Chondrocyte (in vitro differentiated cells): ENCODE measurements at regions not wholly inside any gene's neighbourhood (a gene's known extent, or its start where the extent isn't known, plus 50 kb on each side); places are given as distances from the start of the nearest gene placed in this dataset.

ENCODE experiments used
- DNase-seq: peaks from one replicate; pipeline ENCODE4 v3.0.0; 2021; ENCODE audit warnings: mixed read lengths, low spot score
- H3K27ac Mint-ChIP-seq: one replicate; pipeline ENCODE4 v1.8.0; 2021; ENCODE audit warnings: mild to moderate bottlenecking, moderate library complexity, mixed read lengths; ENCODE audit not compliant: unreplicated experiment
- H3K27me3 Mint-ChIP-seq: 2 replicates; pipeline ENCODE4 v1.8.0; 2021; ENCODE audit warnings: low read depth, mixed read lengths
- H3K36me3 Mint-ChIP-seq: 2 replicates; pipeline ENCODE4 v1.8.0; 2021; ENCODE audit warnings: low read depth, mixed read lengths
- H3K4me1 Mint-ChIP-seq: 2 replicates; pipeline ENCODE4 v1.8.0; 2021; ENCODE audit warnings: low read depth, mild to moderate bottlenecking, mixed read lengths
- H3K4me3 Mint-ChIP-seq: one replicate; pipeline ENCODE4 v1.8.0; 2021; ENCODE audit warnings: mild to moderate bottlenecking, moderate library complexity, mixed read lengths; ENCODE audit not compliant: unreplicated experiment
- H3K9me3 Mint-ChIP-seq: 2 replicates; pipeline ENCODE4 v1.8.0; 2021; ENCODE audit warnings: low read depth, mixed read lengths
- CTCF ChIP-seq: fragments of 200-600 bp; sonication (generic); IDR thresholded peaks from 2 replicates; pipeline ENCODE4 v1.5.0; 2021; ENCODE audit warnings: antibody characterized with exemption, mild to moderate bottlenecking, moderate library complexity

GRCh38 chr2:128469203-128469602 lies 150.5 kb upstream of the HS6ST1 start:
- Mint-ChIP-seq H3K27ac (no peak overlapping the region), H3K9me3 (peaks cover 25% of the 10 kb centered on the region), H3K4me3 (no peak overlapping the region), H3K36me3 (peaks cover 7% of the 10 kb centered on the region), H3K27me3 (no peaks in the 10 kb centered on the region), H3K4me1 (peaks cover 5% of the 10 kb centered on the region)
- peak; percentile 61 for TF ChIP-seq CTCF
- DNase-seq, result no peak

- no peak for TF ChIP-seq CTCF
- peaks cover 5% of the 10 kb centered on the region for H3K4me1 Mint-ChIP-seq
These were observed 151.2 kb upstream of the HS6ST1 start for GRCh38 chr2:128469875-128470274.

GRCh38 chr2:128472789-128473174 lies 154.1 kb upstream of the HS6ST1 start:
- Mint-ChIP-seq H3K4me3 (no peak overlapping the region), H3K9me3 (peaks cover 23% of the 10 kb centered on the region)
- no peak for DNase-seq

More at GRCh38 chr2:128469875-128470274, 151.2 kb upstream of the HS6ST1 start:
- H3K27ac Mint-ChIP-seq, result no peak overlapping the region
- H3K27me3 Mint-ChIP-seq, result peaks cover 3% of the 10 kb centered on the region
- H3K36me3 Mint-ChIP-seq, result peaks cover 7% of the 10 kb centered on the region
- peaks cover 25% of the 10 kb centered on the region for H3K9me3 Mint-ChIP-seq
- H3K4me3 Mint-ChIP-seq, result no peak overlapping the region
- no peak for DNase-seq

GRCh38 chr2:128473175-128474035 lies 154.7 kb upstream of the HS6ST1 start:
- H3K4me3 Mint-ChIP-seq, result no peak overlapping the region
- peaks cover 5% of the 10 kb centered on the region for H3K27me3 Mint-ChIP-seq
- H3K36me3 Mint-ChIP-seq, result peaks cover 7% of the 10 kb centered on the region
- no peak for TF ChIP-seq CTCF
- H3K4me1 Mint-ChIP-seq, result peaks cover 5% of the 10 kb centered on the region
- H3K9me3 Mint-ChIP-seq, result peaks cover 19% of the 10 kb centered on the region
- DNase-seq, result no peak
- H3K27ac Mint-ChIP-seq, result no peak overlapping the region

More at GRCh38 chr2:128472789-128473174, 154.1 kb upstream of the HS6ST1 start:
- Mint-ChIP-seq H3K27me3 (peaks cover 5% of the 10 kb centered on the region), H3K36me3 (peaks cover 7% of the 10 kb centered on the region), H3K4me1 (peaks cover 5% of the 10 kb centered on the region), H3K27ac (no peak overlapping the region)
- no peak for TF ChIP-seq CTCF

GRCh38 chr2:128474036-128474955 lies 155.6 kb upstream of the HS6ST1 start:
- Mint-ChIP-seq H3K27ac (no peak overlapping the region), H3K36me3 (peaks cover 7% of the 10 kb centered on the region), H3K27me3 (peaks cover 5% of the 10 kb centered on the region), H3K9me3 (peaks cover 11% of the 10 kb centered on the region), H3K4me3 (no peak overlapping the region), H3K4me1 (peaks cover 5% of the 10 kb centered on the region)
- DNase-seq, result no peak
- TF ChIP-seq CTCF, result no peak
